Gastroesophageal sphincter (tissue), 3 donors: ENCODE measurements at regions not wholly inside any gene's neighbourhood (a gene's known extent, or its start where the extent isn't known, plus 50 kb on each side); places are given as distances from the start of the nearest gene placed in this dataset.

Experiments
- CTCF ChIP-seq, 4 experiments: fragments of 200-600 bp in 2 of 4; fragments of 450-650 bp in 2 of 4; sonication (generic) in 1 of 4; IDR thresholded peaks; one replicate each; pipeline ENCODE4 v1.5.1; 2017 to 2019; ENCODE audit warnings: antibody characterized with exemption in 4 of 4, mild to moderate bottlenecking in 2 of 4, moderate library complexity in 2 of 4
- EP300 ChIP-seq: sonication (generic); formaldehyde crosslinking; IDR thresholded peaks from one replicate; pipeline ENCODE4 v1.6.1; 2017; ENCODE audit warnings: antibody characterized with exemption, mild to moderate bottlenecking
- POLR2A ChIP-seq, 2 donors: fragments of 450-650 bp; IDR thresholded peaks; one replicate each; pipeline ENCODE4 v1.6.1; 2017; ENCODE audit warnings: antibody characterized with exemption in 2 of 2, mild to moderate bottlenecking in 2 of 2, moderate library complexity in 1 of 2
- POLR2AphosphoS5 ChIP-seq: sonication (generic); formaldehyde crosslinking; IDR thresholded peaks from one replicate; pipeline ENCODE4 v1.6.1; 2017; ENCODE audit warnings: antibody characterized with exemption

- TF ChIP-seq POLR2AphosphoS5 (no peak), EP300 (no peak), CTCF (IDR thresholded peaks at IDR 0.05) (no peak), POLR2A (IDR thresholded peaks at IDR 0.05) (no peak)
Measured at GRCh38 chr11:32317643-32318042, 117.7 kb downstream of the WT1 start.
